OCI-LY7 (cell line): ENCODE measurements at regions not wholly inside any gene's neighbourhood (a gene's known extent, or its start where the extent isn't known, plus 50 kb on each side); places are given as distances from the start of the nearest gene placed in this dataset.

Source experiments
- BruUV-seq: library from RNA; stranded (reverse); fragments of 400-500 nt; replicated peaks from 2 replicates; lab custom pipeline; 2021; lab: Mats Ljungman, UMichigan
- CTCF ChIA-PET: fragments of 300-600 bp; sonication (Branson Sonifier 250); formaldehyde crosslinking; loops from one replicate; lab custom pipeline; 2022; ENCODE audit warnings: antibody characterized with exemption; ENCODE audit not compliant: unreplicated experiment; lab: Charles Lee
- POLR2A ChIA-PET: fragments of 300-600 bp; sonication (Branson Sonifier 250); formaldehyde crosslinking; loops from one replicate; lab custom pipeline; 2022; ENCODE audit warnings: antibody characterized with exemption; lab: Charles Lee
- DNase-seq: peaks from one replicate; pipeline ENCODE4 v3.0.0-alpha.2; 2015; ENCODE audit warnings: low spot score
- H2AFZ ChIP-seq: fragments of 200-600 bp; sonication (generic), shearing (Covaris generic); 2 replicates; pipeline ENCODE4 v1.6.1; 2014; ENCODE audit warnings: mild to moderate bottlenecking, antibody characterized with exemption, low read length, moderate library complexity
- H3K27ac ChIP-seq: fragments of 200-600 bp; sonication (generic); 2 replicates; pipeline ENCODE4 v1.5.1; 2014; ENCODE audit warnings: mixed run types, low read depth, mild to moderate bottlenecking, moderate library complexity, low read length, inconsistent platforms; ENCODE audit not compliant: poor library complexity, severe bottlenecking
- H3K36me3 ChIP-seq: fragments of 200-600 bp; sonication (generic); 2 replicates; pipeline ENCODE4 v1.6.1; 2014; ENCODE audit warnings: mild to moderate bottlenecking, antibody characterized with exemption, low read length, moderate library complexity, mixed read lengths; ENCODE audit not compliant: insufficient read depth
- H3K4me1 ChIP-seq: fragments of 200-600 bp; sonication (generic); 2 replicates; pipeline ENCODE4 v1.5.1; 2014; ENCODE audit warnings: mild to moderate bottlenecking, low read length; ENCODE audit not compliant: insufficient read depth, poor library complexity, severe bottlenecking
- H3K4me2 ChIP-seq: fragments of 200-600 bp; sonication (generic); 2 replicates; pipeline ENCODE4 v1.6.1; 2014; ENCODE audit warnings: mild to moderate bottlenecking, low read length
- H3K4me3 ChIP-seq: fragments of 200-600 bp; sonication (generic); 2 replicates; pipeline ENCODE4 v1.5.1; 2014; ENCODE audit warnings: mild to moderate bottlenecking, low read depth, low read length; ENCODE audit not compliant: poor library complexity, severe bottlenecking
- H3K79me2 ChIP-seq: fragments of 200-600 bp; sonication (generic); 2 replicates; pipeline ENCODE4 v1.6.1; 2016; ENCODE audit warnings: low read depth, mild to moderate bottlenecking, low read length, moderate library complexity, mixed read lengths; ENCODE audit not compliant: insufficient read depth
- H3K9me2 ChIP-seq: fragments of 200-600 bp; sonication (generic); 2 replicates; pipeline ENCODE4 v1.6.1; 2016; ENCODE audit warnings: mild to moderate bottlenecking, low read length, mixed read lengths; ENCODE audit not compliant: insufficient read depth
- H3K9me3 ChIP-seq: fragments of 200-600 bp; sonication (generic); 2 replicates; pipeline ENCODE4 v1.6.1; 2014; ENCODE audit warnings: mild to moderate bottlenecking, mixed run types, low read length, mixed read lengths
- H4K20me1 ChIP-seq: fragments of 200-600 bp; sonication (generic); 2 replicates; pipeline ENCODE4 v1.6.1; 2014; ENCODE audit warnings: mild to moderate bottlenecking, antibody characterized with exemption, low read length, moderate library complexity, mixed read lengths; ENCODE audit not compliant: insufficient read depth
- CTCF ChIP-seq: fragments of 200-600 bp; sonication (generic); conservative IDR thresholded peaks from 2 replicates; pipeline ENCODE4 v1.5.1; 2014; ENCODE audit warnings: mild to moderate bottlenecking, antibody characterized with exemption, low read length, moderate library complexity, mixed read lengths
- EZH2phosphoT487 ChIP-seq: fragments of 200-600 bp; sonication (generic); IDR thresholded peaks from 2 replicates; pipeline ENCODE4 v1.6.1; 2018; ENCODE audit warnings: low read depth, borderline replicate concordance, mild to moderate bottlenecking, mixed run types, antibody characterized with exemption, low read length, moderate library complexity, mixed read lengths
- intact Hi-C: fragments of 100-400 bp; cut with micrococcal nuclease; formaldehyde crosslinking; loops from one replicate; pipeline ENCODE4 v1.10.0; 2022; ENCODE audit not compliant: unreplicated experiment

- no TSS peak for BruUV-seq
- Histone ChIP-seq H3K4me1 (no peaks in the 10 kb centered on the region), H3K4me2 (no peak overlapping the region), H2AFZ (no peak overlapping the region), H3K79me2 (no peaks in the 10 kb centered on the region), H3K36me3 (no peaks in the 10 kb centered on the region), H4K20me1 (no peaks in the 10 kb centered on the region), H3K4me3 (no peak overlapping the region), H3K9me3 (no peaks in the 10 kb centered on the region), H3K9me2 (no peaks in the 10 kb centered on the region), H3K27ac (no peak overlapping the region)
- POLR2A ChIA-PET: no interaction called here
- CTCF ChIA-PET: no interaction called here
- TF ChIP-seq EZH2phosphoT487 (no peak), CTCF (no peak)
- no peak for DNase-seq
- intact Hi-C loops: no loop called here
Measured at GRCh38 chrX:95675011-95675410, 1009.6 kb upstream of the DIAPH2 start.

GRCh38 chrX:95675794-95676193 is 1008.8 kb upstream of the DIAPH2 start:
- Histone ChIP-seq H2AFZ (no peak overlapping the region), H3K79me2 (no peaks in the 10 kb centered on the region), H3K27ac (no peak overlapping the region), H3K4me2 (no peak overlapping the region), H3K9me2 (no peaks in the 10 kb centered on the region), H4K20me1 (no peaks in the 10 kb centered on the region), H3K9me3 (no peaks in the 10 kb centered on the region), H3K36me3 (no peaks in the 10 kb centered on the region), H3K4me3 (no peak overlapping the region), H3K4me1 (no peaks in the 10 kb centered on the region)
- ChIA-PET CTCF (no interaction called here), POLR2A (no interaction called here)
- DNase-seq: no peak
- no TSS peak for BruUV-seq
- TF ChIP-seq CTCF (no peak), EZH2phosphoT487 (no peak)
- intact Hi-C loops: no loop called here

- H2AFZ ChIP-seq: no peak overlapping the region
- intact Hi-C loops: no loop called here
- H3K4me2 ChIP-seq: no peak overlapping the region
- DNase-seq: no peak
- H3K4me3 ChIP-seq: no peak overlapping the region
- H4K20me1 ChIP-seq: no peaks in the 10 kb centered on the region
- no peaks in the 10 kb centered on the region for H3K9me2 ChIP-seq
- H3K27ac ChIP-seq: no peak overlapping the region
- no peaks in the 10 kb centered on the region for H3K79me2 ChIP-seq
- no peaks in the 10 kb centered on the region for H3K4me1 ChIP-seq
- CTCF ChIA-PET: no interaction called here
- no peaks in the 10 kb centered on the region for H3K36me3 ChIP-seq
- no peaks in the 10 kb centered on the region for H3K9me3 ChIP-seq
- TF ChIP-seq CTCF (no peak), EZH2phosphoT487 (no peak)
- POLR2A ChIA-PET: no interaction called here
- no TSS peak for BruUV-seq
Measured at GRCh38 chrX:95678679-95679078, 1006.0 kb upstream of the DIAPH2 start.
